ENCODE measurements at regions not wholly inside any gene's neighbourhood (a gene's known extent, or its start where the extent isn't known, plus 50 kb on each side); places are given as distances from the start of the nearest gene placed in this dataset.

- no peak for TF ChIP-seq CTCF (conservative IDR thresholded peaks at IDR 0.05)
- TF ChIP-seq EZH2 (IDR thresholded peaks at IDR 0.05; ENCODE audit: low read depth) = no peak
These were observed 141.2 kb downstream of the URI1 start for GRCh38 chr19:30083125-30083681.
